Stimulated activated CD4-positive, alpha-beta T cell treated with anti-CD3 and anti-CD28 coated beads, Interleukin-1b, Interleukin-23, amount 100 ng/mL, for 1 hour (primary cell): ENCODE measurements at regions not wholly inside any gene's neighbourhood (a gene's known extent, or its start where the extent isn't known, plus 50 kb on each side); places are given as distances from the start of the nearest gene placed in this dataset.
"Not testable (repeated sequence)": the region's sequence is repeated elsewhere in the genome, so short reads cannot be mapped to it uniquely, and the experiment has no call there.

Experiments
- DNase-seq, 2 donors: peaks; one replicate each; pipeline ENCODE4 v3.0.0-alpha.2; 2020; ENCODE audit warnings: low read depth in 2 of 2

DNA sequence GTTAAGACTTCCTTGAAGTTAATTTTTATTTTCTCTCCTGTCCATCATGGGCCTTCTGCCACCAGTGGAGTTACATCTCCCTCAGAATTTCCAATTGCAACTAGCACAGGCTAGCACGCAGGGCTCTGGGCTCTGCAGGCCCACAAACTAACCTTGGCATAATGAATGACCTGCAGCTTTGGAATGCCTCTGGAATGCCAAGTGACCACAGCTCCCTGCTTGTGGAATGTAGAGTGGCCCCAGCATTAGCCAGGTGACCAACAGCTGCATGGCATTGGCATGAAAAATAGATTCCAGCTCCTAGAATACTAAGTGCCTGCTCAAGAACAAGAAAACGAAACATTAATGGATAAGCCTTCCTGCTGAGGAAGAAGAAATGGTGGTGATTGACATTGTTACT, 726.1 kb downstream of the BRINP1 start:
- DNase-seq = no peak

DNA sequence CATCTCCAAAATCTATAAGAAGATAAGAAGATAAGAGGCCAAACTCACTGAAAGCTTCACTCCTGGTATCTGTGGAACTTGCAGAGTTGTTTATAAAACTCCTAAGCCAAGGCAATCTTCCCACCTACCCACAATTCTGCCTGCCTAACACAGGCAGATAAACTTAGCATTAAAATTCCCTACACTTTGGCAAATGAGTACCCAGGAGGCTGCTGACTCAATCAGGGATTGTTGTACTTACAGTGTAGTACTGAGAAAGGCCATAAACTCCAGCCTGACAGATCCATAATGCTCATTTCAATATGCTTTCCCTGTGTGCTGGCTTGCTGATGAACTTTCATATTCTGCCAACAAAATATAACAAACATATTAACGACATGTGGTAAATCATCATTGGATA, 725.2 kb downstream of the BRINP1 start:
- no peak for DNase-seq

DNA sequence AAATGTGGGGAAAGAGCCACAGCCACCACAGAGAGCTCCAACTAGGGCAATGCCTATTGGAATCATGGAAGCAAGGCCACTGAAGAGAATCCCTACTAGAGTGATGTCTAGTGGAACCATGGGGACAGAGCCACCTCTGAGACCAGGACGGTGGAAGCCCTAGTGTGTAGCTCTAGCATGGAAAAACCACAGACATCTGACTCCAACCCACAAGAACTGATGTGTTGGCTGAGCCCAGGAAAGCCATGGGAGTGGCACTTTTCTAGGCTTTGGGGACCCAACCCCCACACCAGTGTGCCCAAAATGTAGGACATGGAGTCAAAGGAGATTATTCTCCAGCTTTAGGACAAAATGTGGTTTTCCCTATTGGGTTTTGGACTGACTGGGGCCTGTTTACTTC, 721.9 kb downstream of the BRINP1 start:
- DNase-seq = no peak

DNA sequence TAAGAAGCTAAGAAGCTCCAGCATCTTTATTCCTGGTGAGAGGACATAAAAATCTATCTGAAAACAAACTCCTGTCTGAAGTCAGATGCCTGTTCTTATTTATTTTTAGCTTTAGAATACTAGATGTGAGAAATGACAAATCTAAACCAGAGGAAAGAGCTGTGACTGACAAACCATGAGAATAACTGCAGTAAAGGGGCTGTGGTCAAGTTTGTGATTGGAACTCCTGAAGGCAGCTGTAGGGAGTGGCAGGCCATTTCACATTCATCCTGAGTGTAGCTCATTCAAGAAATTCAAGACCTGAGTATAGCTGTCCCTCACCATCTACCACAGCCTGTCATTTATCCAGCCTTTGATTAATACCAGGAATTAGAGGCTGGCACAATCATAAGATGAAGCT, 718.8 kb downstream of the BRINP1 start:
- no peak for DNase-seq

DNA sequence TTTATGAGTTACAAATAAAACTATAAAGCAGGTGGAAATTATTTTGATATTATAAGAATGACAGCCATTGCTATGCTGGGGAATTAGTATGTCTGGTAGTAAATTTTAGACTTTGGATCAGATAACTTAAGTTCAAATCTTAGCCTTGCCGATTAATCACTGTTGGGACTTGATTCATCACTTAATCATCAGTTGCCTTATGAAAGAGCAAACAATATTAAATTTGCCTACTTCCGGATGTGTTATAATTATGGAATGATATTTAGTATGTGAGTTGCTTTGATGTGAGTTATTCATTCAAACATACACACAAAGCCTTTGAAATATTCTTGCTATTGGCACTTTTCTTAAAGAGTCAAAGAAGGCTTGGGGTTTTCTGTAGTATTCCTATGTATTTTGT, 717.7 kb downstream of the BRINP1 start:
- no peak for DNase-seq

DNA sequence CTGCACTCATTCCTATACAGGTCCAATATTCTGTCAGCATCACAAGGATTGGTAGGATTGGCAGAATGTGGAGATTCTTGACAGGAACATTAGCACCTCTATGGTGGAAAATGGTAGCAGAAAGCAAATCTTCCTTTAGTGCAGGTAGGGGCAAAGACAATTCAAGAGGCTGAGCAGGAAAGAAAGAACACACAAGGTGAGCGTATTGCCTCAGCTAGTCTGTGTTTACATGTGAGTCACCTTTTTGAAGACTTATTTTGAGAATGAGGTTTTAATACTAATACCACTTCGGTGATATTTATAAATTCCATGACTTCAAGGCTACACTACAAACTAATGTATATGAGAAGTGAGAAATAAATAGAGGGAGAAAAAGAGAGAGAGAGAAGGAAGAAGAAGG, 717.0 kb downstream of the BRINP1 start:
- DNase-seq = no peak

DNA sequence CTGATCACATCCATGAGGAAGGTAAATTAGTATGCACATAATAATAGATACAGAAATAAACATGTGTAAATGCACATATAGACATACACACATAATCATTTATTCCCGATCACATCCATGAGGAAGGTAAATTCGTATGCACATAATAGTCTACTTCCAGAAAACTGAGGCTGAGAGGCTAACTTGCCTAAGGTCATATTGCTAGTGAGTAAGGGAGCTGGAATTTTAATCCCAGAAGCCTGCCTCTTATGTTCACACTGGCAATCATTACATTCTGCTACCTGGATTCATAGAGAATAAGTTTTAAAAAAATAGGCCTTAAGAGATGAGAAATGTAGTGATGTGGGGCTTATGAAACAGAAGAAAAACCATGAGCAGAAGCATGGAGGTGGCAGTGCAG, 716.3 kb downstream of the BRINP1 start:
- no peak for DNase-seq

DNA sequence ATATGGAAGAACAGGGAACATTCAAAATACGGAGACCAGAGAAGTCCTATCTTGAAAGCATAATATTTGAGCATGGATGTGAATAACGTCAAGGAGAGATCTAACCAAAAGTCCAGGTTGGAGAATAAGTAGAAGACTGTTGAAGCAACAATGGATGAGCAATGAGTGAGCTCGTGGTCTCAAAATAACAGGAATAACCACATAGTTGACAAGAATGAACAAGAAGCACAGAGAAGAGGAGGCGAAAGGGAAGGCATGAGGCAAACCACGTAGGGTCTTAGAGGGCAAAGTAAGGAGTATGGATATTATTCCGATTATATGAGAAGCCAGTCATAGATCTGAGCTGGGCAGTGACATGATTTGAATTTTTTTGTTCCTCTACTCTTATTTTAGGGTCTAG, 710.2 kb downstream of the BRINP1 start:
- DNase-seq = no peak

DNA sequence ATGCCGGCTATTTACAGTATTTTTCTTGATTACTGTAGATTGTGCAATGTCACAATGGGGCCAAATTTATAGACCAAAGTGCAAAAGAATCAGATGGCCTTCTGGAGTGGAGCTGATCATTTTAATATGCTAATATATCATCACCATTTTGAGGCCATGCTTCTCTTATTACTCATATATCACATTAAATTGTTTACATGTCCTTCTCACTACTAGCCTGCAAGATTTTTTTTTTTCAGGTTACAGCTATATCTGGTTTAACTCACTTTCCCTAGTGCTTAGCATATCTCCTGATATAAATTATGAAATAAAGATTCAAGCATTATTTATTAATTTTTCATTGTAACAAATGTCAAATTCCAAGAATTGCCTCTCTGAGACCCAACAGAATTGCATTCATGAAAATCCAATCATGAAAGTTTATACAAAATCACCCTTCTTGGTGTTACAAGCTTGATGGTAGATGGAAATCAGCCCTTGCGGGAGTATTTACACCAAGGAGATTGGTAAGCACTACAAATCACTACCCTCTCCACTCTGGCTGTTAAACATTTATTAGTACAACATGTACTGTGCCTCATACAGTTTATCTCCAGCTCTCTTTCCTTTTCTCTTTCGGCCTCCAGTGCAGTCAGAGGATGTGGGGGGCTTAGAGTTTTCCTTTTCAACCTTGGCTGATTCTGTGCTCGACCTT, 703.9 kb downstream of the BRINP1 start:
- DNase-seq = no peak

DNA sequence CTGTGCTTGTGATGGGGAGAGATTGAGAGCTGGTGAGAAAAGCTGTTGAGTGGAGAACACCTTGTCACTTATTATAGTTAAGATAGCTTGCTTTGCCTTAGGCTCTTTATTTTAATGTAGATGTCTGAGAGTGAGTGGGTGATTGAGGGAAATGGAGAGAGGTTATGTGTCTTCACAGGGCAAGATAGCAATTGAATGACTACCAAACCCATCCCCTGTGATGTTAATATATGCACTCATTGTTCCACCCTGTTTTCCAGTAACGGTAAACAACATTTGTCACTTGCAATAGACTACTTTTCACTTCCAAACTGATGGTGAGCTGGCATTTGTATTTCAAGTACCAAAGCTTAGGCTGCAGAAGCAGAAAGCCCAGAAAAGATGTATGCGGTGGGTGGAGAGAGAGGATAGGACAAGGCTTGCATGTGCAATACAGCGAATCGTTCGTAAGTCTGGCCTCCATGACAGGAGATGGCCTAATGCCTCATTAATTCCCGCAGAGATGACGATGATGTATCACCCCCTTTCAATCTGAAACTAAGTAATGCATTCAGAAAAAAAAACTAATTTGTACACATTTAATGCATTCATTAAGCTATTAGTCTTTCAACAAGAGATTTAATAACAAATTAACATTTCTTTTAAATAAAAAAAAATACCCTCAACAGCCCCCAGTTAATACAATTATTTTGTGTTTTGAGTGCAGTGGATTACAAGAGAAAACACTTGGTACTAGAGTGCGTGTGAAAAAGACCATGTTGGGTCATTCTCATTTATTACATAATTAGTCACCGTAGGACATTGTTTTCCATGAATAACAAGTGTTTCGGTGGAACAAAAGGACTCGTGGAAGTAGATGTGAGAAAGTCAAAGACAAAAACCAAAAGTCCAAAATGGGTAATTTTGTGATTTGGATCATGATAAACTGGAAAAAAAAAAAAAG, 699.0 kb downstream of the BRINP1 start:
- no peak for DNase-seq

DNA sequence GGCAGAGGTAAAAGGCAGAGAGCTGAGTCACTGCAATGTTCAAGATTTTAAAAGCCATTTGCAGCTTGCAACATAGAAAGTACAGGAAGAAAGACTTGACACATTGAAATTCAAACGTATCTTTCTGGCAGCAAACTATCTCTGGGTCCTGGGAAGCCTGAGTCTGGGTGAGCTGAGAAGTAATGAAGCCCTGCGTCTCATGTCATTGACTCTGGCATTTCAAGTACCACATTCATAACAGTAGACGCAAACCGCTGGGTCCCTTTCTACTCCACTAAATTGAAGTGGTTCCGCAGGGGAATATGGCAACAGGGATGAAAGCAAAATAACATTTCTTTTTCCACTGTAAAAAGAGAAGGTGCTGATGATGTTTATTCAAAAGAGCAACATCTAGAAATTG, 694.3 kb downstream of the BRINP1 start:
- no peak for DNase-seq

DNA sequence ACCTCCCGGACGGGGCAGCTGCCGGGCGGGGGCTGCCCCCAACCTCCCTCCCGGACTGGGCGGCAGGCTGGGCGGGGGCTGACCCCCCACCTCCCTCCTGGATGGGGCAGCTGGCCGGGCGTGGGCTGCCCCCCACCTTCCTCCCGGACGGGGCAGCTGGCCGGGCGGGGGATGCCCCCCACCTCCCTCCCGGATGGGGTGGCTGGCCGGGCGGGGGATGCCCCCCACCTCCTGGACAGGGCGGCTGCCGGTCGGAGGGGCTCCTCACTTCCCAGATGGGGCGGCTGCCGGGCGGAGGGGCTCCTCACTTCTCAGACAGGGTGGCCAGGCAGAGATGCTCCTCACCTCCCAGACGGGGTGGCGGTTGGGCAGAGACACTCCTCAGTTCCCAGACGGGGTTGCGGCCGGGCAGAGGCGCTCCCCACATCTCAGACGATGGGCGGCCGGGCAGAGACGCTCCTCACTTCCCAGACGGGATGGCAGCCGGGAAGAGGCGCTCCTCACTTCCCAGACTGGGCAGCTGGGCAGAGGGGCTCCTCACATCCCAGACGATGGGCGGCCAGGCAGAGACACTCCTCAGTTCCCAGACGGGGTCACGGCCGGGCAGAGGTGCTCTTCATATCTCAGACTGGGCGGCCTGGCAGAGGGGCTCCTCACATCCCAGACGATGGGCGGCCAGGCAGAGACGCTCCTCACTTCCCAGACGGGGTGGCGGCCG, 691.1 kb downstream of the BRINP1 start:
- not testable (repeated sequence) for DNase-seq

DNA sequence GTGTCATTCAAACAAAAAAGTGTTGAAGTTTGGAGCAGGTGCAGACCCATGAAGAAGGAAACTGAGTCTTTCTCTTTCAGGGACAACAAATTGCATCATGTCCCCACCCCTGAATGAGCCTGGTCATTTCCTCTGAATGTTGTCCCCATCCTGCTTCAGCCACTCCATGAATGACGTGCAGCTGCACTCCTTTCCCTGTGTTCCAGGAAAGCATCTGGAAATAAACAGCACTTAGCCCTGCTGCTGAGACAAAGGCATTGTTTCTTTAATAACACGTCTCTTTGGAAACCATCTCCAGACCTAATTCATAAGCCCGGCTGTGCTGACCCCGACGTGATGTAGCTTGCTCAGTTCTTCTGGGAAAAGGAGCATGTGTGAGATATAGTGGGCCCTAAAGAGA, 682.3 kb downstream of the BRINP1 start:
- DNase-seq = no peak

DNA sequence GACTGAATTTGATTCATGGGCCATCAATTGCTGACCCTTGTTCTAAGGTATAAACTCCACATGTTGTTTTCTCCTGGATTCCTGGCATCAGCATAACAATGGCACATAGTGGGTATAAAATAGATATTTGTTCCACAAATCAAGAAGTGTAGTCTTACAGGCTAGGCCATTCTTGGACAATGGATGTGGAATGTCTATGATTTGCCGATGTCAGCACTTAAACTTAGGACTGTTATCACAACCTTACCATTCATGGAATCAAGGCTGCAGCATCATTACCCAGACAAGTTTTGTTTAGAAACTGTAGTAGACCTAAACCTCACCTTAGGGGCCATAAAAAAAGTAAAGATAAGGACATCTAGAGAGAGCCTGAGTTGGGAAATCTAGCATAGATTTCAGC, 680.0 kb downstream of the BRINP1 start:
- no peak for DNase-seq

DNA sequence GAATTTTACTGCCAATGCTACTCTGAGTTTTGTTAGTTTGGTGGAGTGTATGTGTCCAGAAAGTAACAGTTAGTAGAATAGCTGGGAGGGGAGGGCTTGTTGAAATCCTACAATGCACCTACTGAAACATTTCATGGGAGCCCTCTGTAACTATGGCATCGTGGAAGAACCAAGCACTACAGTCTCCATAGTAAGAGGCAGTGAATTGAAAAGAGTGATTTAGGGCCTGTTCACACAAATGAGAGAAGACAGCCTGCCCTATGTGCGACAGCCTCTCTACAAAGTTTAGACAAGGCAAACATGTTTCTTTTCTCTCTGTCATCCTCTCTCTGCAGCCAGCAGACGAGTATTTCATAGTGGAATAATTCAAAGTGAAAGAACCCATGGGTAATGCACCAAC, 676.6 kb downstream of the BRINP1 start:
- DNase-seq = no peak

DNA sequence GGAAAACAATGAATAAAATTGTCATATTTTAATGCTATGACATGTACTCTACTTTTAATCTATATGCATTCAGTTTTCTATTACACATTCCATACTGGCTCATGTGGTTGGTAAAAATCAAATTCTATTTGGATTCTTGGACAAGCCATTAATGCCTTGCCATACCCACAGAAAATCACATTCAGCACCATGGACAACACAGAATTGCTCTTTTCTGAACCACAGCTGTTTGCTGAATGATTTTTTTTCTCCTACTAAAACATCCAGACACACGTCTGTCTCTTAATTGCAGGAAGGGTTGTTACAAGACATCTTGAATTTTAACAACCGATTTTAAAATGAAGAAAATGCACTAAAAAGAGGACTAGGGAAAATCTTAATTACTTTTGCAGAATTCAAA, 675.6 kb downstream of the BRINP1 start:
- no peak for DNase-seq

DNA sequence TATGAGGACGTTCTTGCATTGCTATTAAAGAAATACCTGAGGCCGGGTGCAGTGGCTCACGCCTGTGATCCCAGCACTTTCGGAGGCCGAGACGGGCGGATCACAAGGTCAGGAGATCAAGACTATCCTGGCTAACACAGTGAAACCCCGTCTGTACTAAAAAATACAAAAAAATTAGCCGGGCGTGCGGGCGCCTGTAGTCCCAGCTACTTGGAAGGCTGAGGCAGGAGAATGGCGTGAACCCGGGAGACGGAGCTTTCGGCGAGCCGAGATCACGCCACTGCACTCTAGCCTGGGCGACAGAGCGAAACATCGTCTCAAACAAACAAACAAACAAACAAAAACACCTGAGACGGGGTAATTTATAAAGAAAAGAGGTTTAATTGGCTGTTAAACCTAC, 674.0 kb downstream of the BRINP1 start:
- not testable (repeated sequence) for DNase-seq

DNA sequence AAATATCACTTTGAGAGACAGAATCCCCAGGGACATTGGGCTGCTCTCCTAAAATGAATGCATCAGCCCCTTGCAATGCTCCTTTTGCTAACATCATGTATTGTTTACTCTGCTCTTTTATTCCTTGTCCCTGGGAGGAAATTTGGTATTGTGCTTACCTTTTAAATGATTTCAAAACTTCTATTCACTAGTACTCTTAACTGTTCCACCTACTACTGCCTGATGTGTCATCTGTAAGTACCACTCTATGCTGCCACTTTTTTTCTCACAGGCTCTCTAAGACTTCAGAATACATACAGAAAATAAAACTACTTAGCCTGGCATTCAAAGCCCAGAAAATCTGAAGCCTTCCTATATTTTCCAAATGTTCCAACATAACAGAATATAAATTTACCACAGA, 667.2 kb downstream of the BRINP1 start:
- DNase-seq = no peak

DNA sequence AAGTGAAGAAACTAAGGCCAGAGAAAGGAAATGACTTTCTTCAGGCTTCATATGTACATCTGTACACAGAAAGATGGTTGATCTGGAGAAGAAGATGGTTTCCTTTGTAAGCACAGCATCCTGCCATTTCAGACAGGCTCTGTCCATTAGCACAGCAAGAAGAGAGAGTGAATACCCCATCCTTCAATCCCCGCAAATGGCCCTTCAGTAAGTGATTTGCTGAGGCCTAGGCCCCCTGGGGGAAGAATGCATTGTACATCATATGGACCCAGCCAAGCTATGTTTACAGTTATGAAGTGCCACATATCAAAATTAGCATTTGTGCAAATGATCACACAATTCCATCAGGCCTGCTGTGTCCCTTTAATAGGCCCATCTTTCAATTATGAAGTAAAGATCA, 657.4 kb downstream of the BRINP1 start:
- DNase-seq = no peak

DNA sequence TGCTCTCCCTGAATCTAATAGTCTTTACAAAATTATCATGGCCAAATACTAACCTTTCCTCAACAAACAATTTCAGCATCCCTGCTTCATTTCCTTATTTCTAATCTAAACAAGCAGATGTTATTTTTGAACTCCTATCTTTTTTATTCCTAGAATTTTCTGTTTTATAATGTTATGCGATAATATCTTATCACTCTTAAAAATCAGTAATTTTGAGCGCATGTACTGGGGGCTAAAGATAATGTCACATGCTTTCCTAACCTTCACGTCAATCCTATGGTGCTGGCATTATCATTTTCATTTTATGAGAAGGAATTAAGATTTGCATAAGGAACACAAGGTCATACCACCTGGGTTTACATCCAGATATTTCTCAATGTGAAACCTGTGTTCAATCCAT, 648.0 kb downstream of the BRINP1 start:
- no peak for DNase-seq

DNA sequence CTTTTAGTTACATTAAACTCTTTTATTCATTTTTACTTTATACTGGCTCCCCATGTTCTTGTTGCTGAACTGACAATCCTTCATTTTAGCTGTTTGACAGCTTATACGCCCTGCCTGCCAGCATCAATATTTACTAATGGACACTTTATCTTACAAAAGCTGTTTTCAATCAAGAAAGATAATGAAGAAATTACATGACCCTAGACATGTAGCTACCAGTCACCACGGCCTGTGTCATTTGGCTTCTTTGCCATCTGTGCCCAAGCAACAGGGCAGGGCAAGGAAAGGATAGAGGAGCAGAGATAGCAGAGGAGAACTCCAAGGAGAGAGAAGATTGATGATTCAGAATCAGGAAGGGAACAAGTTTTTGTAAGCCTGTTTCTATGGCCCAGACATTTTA, 647.3 kb downstream of the BRINP1 start:
- DNase-seq = no peak

DNA sequence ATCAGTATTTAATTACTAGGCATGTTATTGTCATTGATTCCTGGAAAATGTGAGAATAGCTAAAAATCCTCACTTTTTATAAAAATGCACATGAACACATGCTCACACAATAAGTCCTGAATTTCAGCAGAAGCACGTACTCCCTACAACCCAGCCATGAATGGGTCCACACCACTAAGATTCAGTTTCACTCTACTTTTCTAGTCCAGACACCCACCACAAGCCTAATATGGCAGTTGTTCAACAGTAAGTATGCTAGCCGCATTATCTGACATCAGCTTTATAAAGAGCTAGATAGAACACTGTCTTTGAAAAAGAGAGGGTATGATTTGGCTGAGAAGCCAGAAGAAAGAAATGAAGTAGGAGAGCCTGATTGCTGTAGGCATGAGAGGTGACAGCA, 639.3 kb downstream of the BRINP1 start:
- no peak for DNase-seq

DNA sequence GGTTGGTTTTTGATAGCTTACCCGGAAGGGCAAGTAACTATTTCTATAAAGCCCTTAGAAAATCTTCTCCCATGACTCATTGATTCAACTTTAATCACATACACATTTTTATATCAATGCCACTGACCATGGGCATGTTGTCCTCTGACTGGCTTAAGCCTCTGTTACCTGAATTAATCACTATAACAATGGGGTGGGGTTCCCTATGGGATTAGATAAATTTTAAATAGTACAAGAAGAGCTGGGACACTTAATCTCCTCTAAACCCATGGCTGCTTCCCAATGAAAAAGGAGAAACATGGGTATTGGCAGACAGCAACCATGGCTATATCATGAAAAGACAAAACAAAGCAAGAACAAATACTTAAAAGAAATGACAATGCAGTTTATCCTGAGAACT, 636.2 kb downstream of the BRINP1 start:
- no peak for DNase-seq
